ENCODE measurements at regions not wholly inside any gene's neighbourhood (a gene's known extent, or its start where the extent isn't known, plus 50 kb on each side); places are given as distances from the start of the nearest gene placed in this dataset.

DNA sequence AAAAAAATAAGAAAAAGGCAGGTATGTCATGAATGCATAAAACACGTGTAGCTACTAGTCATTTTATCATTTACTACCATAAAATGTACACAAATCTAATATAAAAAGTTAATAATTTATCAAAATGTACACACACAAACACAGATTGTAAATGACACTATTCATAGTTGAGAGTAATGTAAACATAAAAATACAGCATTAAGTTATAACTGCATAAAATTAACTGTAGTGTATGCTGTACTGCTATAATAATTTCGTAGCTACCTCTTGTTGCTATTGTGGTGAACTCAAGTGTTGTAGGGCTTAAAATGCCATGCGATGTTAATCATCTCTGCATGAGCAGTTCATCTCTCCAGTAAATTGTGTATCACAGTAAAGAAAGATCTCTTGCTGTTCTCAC lies 170.0 kb downstream of the MRPL14 start:
- no peaks in the 10 kb centered on the region for H3K9me3 ChIP-seq
- H3K27me3 ChIP-seq (replicated peaks; ENCODE audit: insufficient read depth), result no peaks in the 10 kb centered on the region
- WGBS, result 44% methylated on average over 3 of the region's 3 CpGs
- no peak for TF ChIP-seq POLR2A (IDR thresholded peaks at IDR 0.05)
- H3K36me3 ChIP-seq, result no peaks in the 10 kb centered on the region
- DNase-seq (ENCODE audit: low spot score), result no peak
- H3K27ac ChIP-seq, result no peak overlapping the region
- H3K4me1 ChIP-seq (replicated peaks), result no peaks in the 10 kb centered on the region
- intact Hi-C loops (cut with DNase I), result no loop called here
- no peak overlapping the region for H3K4me3 ChIP-seq

DNA sequence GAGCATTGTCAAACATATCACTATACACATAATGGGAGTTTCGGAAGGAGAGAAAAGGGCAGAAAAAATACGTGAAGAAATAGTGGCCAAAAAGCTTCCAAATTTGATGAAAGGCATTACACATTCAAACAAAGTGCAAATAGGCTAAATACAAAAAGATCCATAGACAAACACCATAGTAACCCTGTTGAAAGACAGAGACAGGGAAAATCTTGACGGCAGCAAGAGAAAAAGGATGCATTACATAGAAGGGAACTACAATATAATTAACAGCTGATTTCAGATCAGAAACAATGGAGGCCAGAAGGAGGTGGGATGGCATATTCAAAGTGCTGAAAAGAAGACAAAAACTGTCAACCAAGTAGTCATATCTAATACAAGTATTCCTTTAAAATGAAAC lies 170.8 kb downstream of the MRPL14 start:
- no peak for DNase-seq (ENCODE audit: low spot score)
- Histone ChIP-seq H3K36me3 (no peaks in the 10 kb centered on the region), H3K27ac (no peak overlapping the region), H3K4me3 (no peak overlapping the region), H3K4me1 (replicated peaks) (no peaks in the 10 kb centered on the region), H3K27me3 (replicated peaks; ENCODE audit: insufficient read depth) (no peaks in the 10 kb centered on the region), H3K9me3 (no peaks in the 10 kb centered on the region)
- intact Hi-C loops (cut with DNase I), result no loop called here
- WGBS, result 96% methylated on average over 3 of the region's 3 CpGs
- no peak for TF ChIP-seq CTCF (IDR thresholded peaks at IDR 0.05)

- Histone ChIP-seq H3K9me3 (no peaks in the 10 kb centered on the region), H3K36me3 (no peaks in the 10 kb centered on the region), H3K27me3 (replicated peaks; ENCODE audit: insufficient read depth) (no peaks in the 10 kb centered on the region), H3K4me1 (replicated peaks) (no peaks in the 10 kb centered on the region), H3K27ac (no peak overlapping the region), H3K4me3 (no peak overlapping the region)
- TF ChIP-seq POLR2AphosphoS5 (IDR thresholded peaks at IDR 0.05) (no peak), CTCF (IDR thresholded peaks at IDR 0.05) (no peak), POLR2A (IDR thresholded peaks at IDR 0.05) (no peak)
- WGBS, result 89% methylated on average over 12 of the region's 12 CpGs
- DNase-seq (ENCODE audit: low spot score), result no peak
- intact Hi-C loops (cut with DNase I), result no loop called here
Observed at GRCh38 chr6:43954311-43955131, 172.7 kb downstream of the MRPL14 start.

DNA sequence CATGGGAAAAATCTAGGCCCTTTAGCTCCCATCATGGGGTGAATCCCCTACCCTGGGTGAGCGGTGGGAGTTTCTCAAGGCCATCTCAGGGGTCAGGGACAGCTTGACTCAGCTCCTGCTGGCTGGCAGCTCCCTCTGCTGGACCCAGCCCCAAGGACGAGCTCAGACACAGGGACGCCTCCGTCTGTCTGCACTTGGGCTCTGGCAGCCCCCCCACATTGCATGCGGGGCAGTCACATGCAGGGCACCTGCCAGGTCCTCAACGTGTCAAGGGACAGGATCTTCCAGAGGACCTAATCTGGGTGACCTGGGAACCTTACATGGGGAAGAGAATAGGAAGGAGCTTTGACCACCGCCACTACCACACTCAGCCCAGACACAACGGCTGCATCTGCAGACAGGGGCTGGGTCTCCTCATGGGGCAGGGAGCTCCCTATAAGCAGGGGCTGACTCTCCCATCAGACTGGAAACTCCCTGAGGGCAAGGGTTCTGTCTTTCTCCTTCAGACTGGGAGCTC lies 173.4 kb downstream of the MRPL14 start:
- intact Hi-C loops (cut with DNase I), result no loop called here
- H3K4me1 ChIP-seq (replicated peaks), result no peaks in the 10 kb centered on the region
- DNase-seq (ENCODE audit: low spot score), result no peak
- H3K9me3 ChIP-seq, result no peaks in the 10 kb centered on the region
- TF ChIP-seq POLR2A (IDR thresholded peaks at IDR 0.05) (no peak), CTCF (IDR thresholded peaks at IDR 0.05) (peak in 2 of 4 experiments; percentile 15 to 17)
- H3K36me3 ChIP-seq, result no peaks in the 10 kb centered on the region
- H3K27ac ChIP-seq, result no peak overlapping the region
- WGBS, result 62% methylated on average over 8 of the region's 8 CpGs
- H3K27me3 ChIP-seq (replicated peaks; ENCODE audit: insufficient read depth), result no peaks in the 10 kb centered on the region
- H3K4me3 ChIP-seq, result no peak overlapping the region

- 88% methylated on average over 2 of the region's 2 CpGs for WGBS
- no peak for TF ChIP-seq POLR2AphosphoS5 (IDR thresholded peaks at IDR 0.05)
- Histone ChIP-seq H3K27ac (no peak overlapping the region), H3K27me3 (replicated peaks; ENCODE audit: insufficient read depth) (no peaks in the 10 kb centered on the region), H3K4me1 (replicated peaks) (no peaks in the 10 kb centered on the region), H3K4me3 (no peak overlapping the region), H3K36me3 (no peaks in the 10 kb centered on the region), H3K9me3 (no peaks in the 10 kb centered on the region)
- DNase-seq (ENCODE audit: low spot score), result no peak
- intact Hi-C loops (cut with DNase I), result no loop called here
Observed at GRCh38 chr6:43953256-43953655, 174.0 kb downstream of the MRPL14 start.

- 96% methylated on average over 1 of the region's 1 CpG for WGBS
- TF ChIP-seq POLR2A (IDR thresholded peaks at IDR 0.05), result no peak
- TF ChIP-seq CTCF (IDR thresholded peaks at IDR 0.05), result no peak
- no peak for TF ChIP-seq POLR2AphosphoS5 (IDR thresholded peaks at IDR 0.05)
- no peaks in the 10 kb centered on the region for H3K4me1 ChIP-seq (replicated peaks)
- H3K9me3 ChIP-seq, result no peaks in the 10 kb centered on the region
- no peak overlapping the region for H3K27ac ChIP-seq
- intact Hi-C loops (cut with DNase I), result no loop called here
- no peak for DNase-seq (ENCODE audit: low spot score)
- H3K4me3 ChIP-seq, result no peak overlapping the region
- no peaks in the 10 kb centered on the region for H3K27me3 ChIP-seq (replicated peaks; ENCODE audit: insufficient read depth)
- no peaks in the 10 kb centered on the region for H3K36me3 ChIP-seq
Observed at GRCh38 chr6:43952746-43953145, 174.5 kb downstream of the MRPL14 start.

All from prostate gland (tissue), 2 donors.